Bronchial epithelial cell (primary cell): ENCODE measurements at regions not wholly inside any gene's neighbourhood (a gene's known extent, or its start where the extent isn't known, plus 50 kb on each side); places are given as distances from the start of the nearest gene placed in this dataset.
A peak's percentile ranks its signal among the peaks of the same experiment; 100 is the strongest.
"Not testable (repeated sequence)": the region's sequence is repeated elsewhere in the genome, so short reads cannot be mapped to it uniquely, and the experiment has no call there.

Experiments used
- DNase-seq: peaks from one replicate; pipeline ENCODE4 v3.0.0-alpha.2; 2010; ENCODE audit warnings: low read depth
- FAIRE-seq: peaks from 2 replicates; lab custom pipeline; 2011; peaks lifted over from hg19 to GRCh38; lab: Jason Lieb, UNC
- H3K27me3 ChIP-seq: 2 replicates; pipeline ENCODE4 v1.5.1; 2011; ENCODE audit warnings: low read length; ENCODE audit not compliant: control insufficient read depth, insufficient read depth
- H3K36me3 ChIP-seq: 2 replicates; pipeline ENCODE4 v1.5.1; 2011; ENCODE audit warnings: low read length; ENCODE audit not compliant: control insufficient read depth, insufficient read depth
- H3K4me3 ChIP-seq: 2 replicates; pipeline ENCODE4 v1.5.1; 2011; ENCODE audit warnings: mild to moderate bottlenecking, low read depth, low read length, control low read depth
- CTCF ChIP-seq: IDR thresholded peaks from 2 replicates; pipeline ENCODE4 v1.5.1; 2011; ENCODE audit warnings: mild to moderate bottlenecking, moderate library complexity, low read length, control low read depth, inconsistent platforms; ENCODE audit not compliant: insufficient read depth, severe bottlenecking

- Histone ChIP-seq H3K4me3 (no peak overlapping the region), H3K36me3 (no peaks in the 10 kb centered on the region), H3K27me3 (no peaks in the 10 kb centered on the region)
- no peak for TF ChIP-seq CTCF
- FAIRE-seq: peak; percentile 58
- no peak for DNase-seq
These were observed 715.0 kb downstream of the TFAP2A start for GRCh38 chr6:9699888-9700287.

- Histone ChIP-seq H3K27me3 (no peaks in the 10 kb centered on the region), H3K4me3 (no peak overlapping the region), H3K36me3 (no peaks in the 10 kb centered on the region)
- TF ChIP-seq CTCF: no peak
- FAIRE-seq (no peak), DNase-seq (no peak)
These were observed 717.5 kb downstream of the TFAP2A start for GRCh38 chr6:9697263-9697931.

GRCh38 chr6:9690388-9690787 lies 724.5 kb downstream of the TFAP2A start:
- no peak for DNase-seq
- Histone ChIP-seq H3K4me3 (no peak overlapping the region), H3K27me3 (no peaks in the 10 kb centered on the region), H3K36me3 (no peaks in the 10 kb centered on the region)
- TF ChIP-seq CTCF: no peak
- FAIRE-seq: no peak

- DNase-seq, H3K36me3 ChIP-seq, H3K27me3 ChIP-seq, H3K4me3 ChIP-seq, FAIRE-seq: not testable (repeated sequence)
These were observed 734.1 kb downstream of the TFAP2A start for GRCh38 chr6:9680727-9681126.

GRCh38 chr6:9675122-9675521 lies 739.8 kb downstream of the TFAP2A start:
- no peak for FAIRE-seq

GRCh38 chr6:9659848-9660247 lies 755.0 kb downstream of the TFAP2A start:
- DNase-seq: no peak
- no peak for FAIRE-seq

More at GRCh38 chr6:9675122-9675521, 739.8 kb downstream of the TFAP2A start:
- H3K4me3 ChIP-seq: no peak overlapping the region
- H3K27me3 ChIP-seq: no peaks in the 10 kb centered on the region
- DNase-seq: no peak
- no peak for TF ChIP-seq CTCF
- H3K36me3 ChIP-seq: no peaks in the 10 kb centered on the region

More at GRCh38 chr6:9659848-9660247, 755.0 kb downstream of the TFAP2A start:
- Histone ChIP-seq H3K27me3 (no peaks in the 10 kb centered on the region), H3K4me3 (no peak overlapping the region), H3K36me3 (no peaks in the 10 kb centered on the region)
- TF ChIP-seq CTCF: no peak
